Tibial artery (tissue), 4 donors: ENCODE measurements at regions not wholly inside any gene's neighbourhood (a gene's known extent, or its start where the extent isn't known, plus 50 kb on each side); places are given as distances from the start of the nearest gene placed in this dataset.

Source experiments
- DNase-seq, 2 donors: peaks; one replicate each; pipeline ENCODE4 v3.0.0-alpha.2; 2019
- H3K27ac ChIP-seq, 2 donors: fragments of 200-600 bp; sonication (generic) in 1 of 2; 1 replicate in 1 of 2; 2 replicates in 1 of 2; pipeline ENCODE4 v1.5.1; 2018 to 2019; ENCODE audit warnings: mild to moderate bottlenecking in 1 of 2
- H3K27me3 ChIP-seq, 2 donors: fragments of 200-600 bp; sonication (generic) in 1 of 2; one replicate each; pipeline versions ENCODE4 v1.5.1 to v1.6.0; 2016 to 2019
- H3K36me3 ChIP-seq, 3 donors: fragments of 200-600 bp; sonication (generic) in 2 of 3; one replicate each; pipeline ENCODE4 v1.5.1; 2016 to 2019; ENCODE audit warnings: mild to moderate bottlenecking in 2 of 3
- H3K4me1 ChIP-seq, 4 donors: fragments of 200-600 bp; sonication (generic) in 2 of 4; 1 replicate in 3 of 4; 2 replicates in 1 of 4; pipeline ENCODE4 v1.5.1; 2016 to 2019
- H3K4me3 ChIP-seq, 2 donors: fragments of 200-600 bp; sonication (generic) in 1 of 2; 1 replicate in 1 of 2; 2 replicates in 1 of 2; pipeline ENCODE4 v1.5.1; 2018 to 2019; ENCODE audit warnings: mild to moderate bottlenecking in 2 of 2
- H3K9me3 ChIP-seq, 3 donors: fragments of 200-600 bp; sonication (generic) in 1 of 3; one replicate each; pipeline ENCODE4 v1.5.1; 2016 to 2019
- intact Hi-C: fragments of 100-400 bp; cut with DNase I; formaldehyde crosslinking; loops from one replicate; pipeline ENCODE4 v1.15.0; 2023; ENCODE audit warnings: low total_unique reads
- TF ChIP-seq, protein P1 (sequence below), 2 experiments: fragments of 200-600 bp in 1 of 2; fragments of 450-650 bp in 1 of 2; IDR thresholded peaks; one replicate each; pipeline ENCODE4 v1.5.1; 2017 to 2019; ENCODE audit warnings: antibody characterized with exemption in 2 of 2, mild to moderate bottlenecking in 1 of 2, moderate library complexity in 1 of 2

DNA sequence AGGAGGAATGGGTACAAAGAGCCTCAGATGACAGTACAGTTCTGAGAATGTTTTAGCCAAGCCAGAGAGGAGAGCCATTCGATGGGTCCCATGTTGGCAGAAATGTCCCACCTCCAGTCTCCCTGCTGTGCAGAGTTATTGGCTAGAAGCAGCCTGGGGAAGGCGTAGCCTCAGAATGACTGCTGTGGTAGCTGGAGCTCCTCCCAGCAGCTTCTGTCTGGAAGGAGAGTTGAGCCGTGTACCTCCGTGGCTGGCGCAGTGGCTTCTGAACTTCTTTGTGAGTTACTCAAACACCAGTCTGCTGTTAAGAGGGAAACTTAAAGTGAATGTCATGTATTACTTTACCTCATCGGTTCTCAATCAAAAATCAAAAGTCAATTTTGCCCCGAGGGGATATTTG, 193.3 kb upstream of the SNX2 start:
- Histone ChIP-seq H3K27me3 (no peaks in the 10 kb centered on the region), H3K9me3 (no peaks in the 10 kb centered on the region), H3K27ac (no peak overlapping the region), H3K36me3 (no peaks in the 10 kb centered on the region), H3K4me3 (no peak overlapping the region), H3K4me1 (no peaks in the 10 kb centered on the region)
- intact Hi-C loops, result no loop called here
- TF ChIP-seq, protein P1, sequence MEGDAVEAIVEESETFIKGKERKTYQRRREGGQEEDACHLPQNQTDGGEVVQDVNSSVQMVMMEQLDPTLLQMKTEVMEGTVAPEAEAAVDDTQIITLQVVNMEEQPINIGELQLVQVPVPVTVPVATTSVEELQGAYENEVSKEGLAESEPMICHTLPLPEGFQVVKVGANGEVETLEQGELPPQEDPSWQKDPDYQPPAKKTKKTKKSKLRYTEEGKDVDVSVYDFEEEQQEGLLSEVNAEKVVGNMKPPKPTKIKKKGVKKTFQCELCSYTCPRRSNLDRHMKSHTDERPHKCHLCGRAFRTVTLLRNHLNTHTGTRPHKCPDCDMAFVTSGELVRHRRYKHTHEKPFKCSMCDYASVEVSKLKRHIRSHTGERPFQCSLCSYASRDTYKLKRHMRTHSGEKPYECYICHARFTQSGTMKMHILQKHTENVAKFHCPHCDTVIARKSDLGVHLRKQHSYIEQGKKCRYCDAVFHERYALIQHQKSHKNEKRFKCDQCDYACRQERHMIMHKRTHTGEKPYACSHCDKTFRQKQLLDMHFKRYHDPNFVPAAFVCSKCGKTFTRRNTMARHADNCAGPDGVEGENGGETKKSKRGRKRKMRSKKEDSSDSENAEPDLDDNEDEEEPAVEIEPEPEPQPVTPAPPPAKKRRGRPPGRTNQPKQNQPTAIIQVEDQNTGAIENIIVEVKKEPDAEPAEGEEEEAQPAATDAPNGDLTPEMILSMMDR (IDR thresholded peaks at IDR 0.05), result no peak
- no peak for DNase-seq

DNA sequence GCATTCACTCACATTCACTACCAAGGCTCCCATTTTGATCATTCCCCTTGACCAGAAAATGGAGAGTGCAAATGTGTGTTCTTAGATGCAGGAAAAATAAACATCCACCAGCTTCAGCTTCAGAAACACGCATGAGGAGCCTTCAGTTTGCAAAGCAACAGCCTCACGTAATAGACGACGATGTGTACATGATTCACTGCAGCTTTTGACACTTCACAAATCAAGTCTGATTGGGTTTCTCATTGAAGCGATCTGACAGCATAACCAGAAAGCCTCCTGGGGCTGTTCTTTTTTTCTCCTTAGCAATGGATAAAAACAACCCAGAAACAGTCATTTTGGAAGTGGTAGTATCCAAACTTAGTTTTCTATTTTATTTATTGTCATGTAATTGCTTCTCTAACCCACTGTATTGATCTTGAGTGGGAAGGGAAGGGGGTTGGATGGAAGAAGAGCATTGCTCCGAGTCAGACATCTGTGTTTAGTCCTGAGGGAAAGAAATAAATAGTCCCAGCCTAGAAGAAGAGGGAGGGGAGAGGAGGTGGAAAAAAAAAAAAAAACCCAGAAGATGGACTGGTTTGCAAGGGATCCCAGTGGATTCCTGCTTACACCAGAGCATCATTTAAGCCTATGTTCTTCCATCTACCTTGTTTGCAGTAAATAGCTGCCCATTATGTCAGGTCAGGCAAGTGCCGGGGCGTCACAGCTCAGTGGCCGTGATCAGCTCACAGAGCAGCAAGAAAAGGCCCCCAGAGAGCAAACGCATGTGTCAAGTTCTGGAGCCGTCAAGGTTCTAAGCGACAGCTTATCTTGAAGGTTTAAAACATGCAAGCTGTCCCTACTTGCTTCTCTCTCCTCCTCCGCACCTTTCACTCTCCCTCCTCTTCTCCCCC, 190.2 kb upstream of the SNX2 start:
- H3K9me3 ChIP-seq, result no peaks in the 10 kb centered on the region
- no peaks in the 10 kb centered on the region for H3K36me3 ChIP-seq
- no peak for DNase-seq
- no peak overlapping the region for H3K4me3 ChIP-seq
- H3K27ac ChIP-seq, result no peak overlapping the region
- intact Hi-C loops, result no loop called here
- no peaks in the 10 kb centered on the region for H3K4me1 ChIP-seq
- no peaks in the 10 kb centered on the region for H3K27me3 ChIP-seq
- TF ChIP-seq, protein P1 (IDR thresholded peaks at IDR 0.05), result no peak

DNA sequence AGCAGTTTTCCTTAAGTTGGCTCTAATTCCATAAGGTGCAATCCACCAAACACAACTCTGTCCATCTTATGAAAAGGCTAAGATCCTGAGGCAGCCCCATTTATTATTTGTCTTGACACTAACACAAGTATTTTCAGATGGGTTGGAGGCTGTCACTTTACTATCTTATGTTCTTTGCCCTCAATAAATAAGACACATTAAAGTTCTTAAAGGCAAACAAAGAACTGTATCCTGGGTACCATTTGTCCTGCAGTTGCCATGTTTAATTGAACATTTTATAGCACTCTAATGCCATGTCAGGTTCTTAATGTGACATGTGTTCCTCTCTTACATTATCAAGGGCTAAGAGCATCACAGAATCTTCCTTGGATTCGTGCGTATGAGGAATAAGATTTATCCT, 189.5 kb upstream of the SNX2 start:
- H3K36me3 ChIP-seq, result no peaks in the 10 kb centered on the region
- no peaks in the 10 kb centered on the region for H3K9me3 ChIP-seq
- no peak for DNase-seq
- TF ChIP-seq, protein P1 (IDR thresholded peaks at IDR 0.05), result no peak
- no peaks in the 10 kb centered on the region for H3K4me1 ChIP-seq
- intact Hi-C loops, result no loop called here
- H3K27ac ChIP-seq, result no peak overlapping the region
- no peaks in the 10 kb centered on the region for H3K27me3 ChIP-seq
- H3K4me3 ChIP-seq, result no peak overlapping the region

DNA sequence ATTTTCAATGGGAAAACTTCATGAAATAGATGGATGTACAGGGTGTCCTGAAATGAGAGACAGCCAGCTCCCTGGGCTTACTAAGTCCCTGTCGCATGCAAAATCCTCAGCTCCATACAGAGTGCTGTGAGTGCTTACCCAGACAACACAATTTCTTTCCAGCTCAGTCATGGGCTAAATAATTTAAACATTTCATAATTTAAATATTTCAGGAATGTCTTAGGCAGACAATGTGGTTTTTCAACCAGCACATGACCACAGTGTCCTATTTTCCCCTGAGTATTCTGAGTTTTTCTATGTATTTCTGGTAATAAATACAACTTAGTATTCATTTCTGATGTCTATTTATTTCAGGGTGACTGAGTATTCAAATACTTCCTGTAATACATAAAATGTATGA, 188.5 kb upstream of the SNX2 start:
- no peaks in the 10 kb centered on the region for H3K9me3 ChIP-seq
- H3K27ac ChIP-seq, result no peak overlapping the region
- no peak for DNase-seq
- no peaks in the 10 kb centered on the region for H3K36me3 ChIP-seq
- intact Hi-C loops, result no loop called here
- no peaks in the 10 kb centered on the region for H3K4me1 ChIP-seq
- TF ChIP-seq, protein P1 (IDR thresholded peaks at IDR 0.05), result no peak
- H3K4me3 ChIP-seq, result no peak overlapping the region
- H3K27me3 ChIP-seq, result no peaks in the 10 kb centered on the region

DNA sequence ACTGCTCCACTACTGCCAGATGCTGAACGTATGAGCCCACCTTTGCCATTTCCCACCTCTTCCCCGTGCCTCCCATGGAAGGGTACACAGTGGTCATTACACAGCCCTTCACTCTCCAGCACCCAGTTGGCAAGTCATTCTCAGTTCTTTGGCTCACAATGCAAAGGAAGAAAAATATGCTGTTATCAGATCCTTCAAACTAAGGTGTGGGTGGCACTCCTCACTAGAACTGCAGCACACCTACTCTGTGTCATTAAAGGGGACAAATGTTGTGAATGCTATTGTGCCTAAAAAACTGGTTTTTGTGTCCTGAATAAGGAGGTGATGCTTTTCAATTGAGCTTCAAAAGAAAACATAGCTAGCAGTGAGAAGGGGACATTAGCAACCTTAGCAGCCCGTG, 183.1 kb upstream of the SNX2 start:
- no peaks in the 10 kb centered on the region for H3K9me3 ChIP-seq
- H3K4me1 ChIP-seq, result no peaks in the 10 kb centered on the region
- no peaks in the 10 kb centered on the region for H3K27me3 ChIP-seq
- H3K27ac ChIP-seq, result no peak overlapping the region
- intact Hi-C loops, result no loop called here
- no peak overlapping the region for H3K4me3 ChIP-seq
- TF ChIP-seq, protein P1 (IDR thresholded peaks at IDR 0.05), result no peak
- H3K36me3 ChIP-seq, result no peaks in the 10 kb centered on the region
- DNase-seq, result no peak
